SKM-1 (cell line): ENCODE measurements at regions not wholly inside any gene's neighbourhood (a gene's known extent, or its start where the extent isn't known, plus 50 kb on each side); places are given as distances from the start of the nearest gene placed in this dataset.

Experiments used
- DNase-seq: peaks from one replicate; lab custom pipeline; 2025; ENCODE audit not compliant: unreplicated experiment; lab: John Stamatoyannopoulos, UW

- no peak for DNase-seq
Measured at GRCh38 chr11:69393178-69393832, 88.2 kb upstream of the LINC01488 start.

- no peak for DNase-seq
Measured at GRCh38 chr11:69393865-69394233, 87.6 kb upstream of the LINC01488 start.

GRCh38 chr11:69394234-69394868 is 87.1 kb upstream of the LINC01488 start:
- DNase-seq: no peak

- DNase-seq: no peak
Measured at GRCh38 chr11:69394869-69395246, 86.6 kb upstream of the LINC01488 start.

- DNase-seq: no peak
Measured at GRCh38 chr11:69395287-69395686, 86.2 kb upstream of the LINC01488 start.

- no peak for DNase-seq
Measured at GRCh38 chr11:69396051-69396947, 85.2 kb upstream of the LINC01488 start.

GRCh38 chr11:69396948-69397307 is 84.5 kb upstream of the LINC01488 start:
- no peak for DNase-seq

GRCh38 chr11:69397732-69398131 is 83.7 kb upstream of the LINC01488 start:
- no peak for DNase-seq

- peak; percentile 45 for DNase-seq
Measured at GRCh38 chr11:69398529-69399492, 82.7 kb upstream of the LINC01488 start.

GRCh38 chr11:69400140-69400539 is 81.3 kb upstream of the LINC01488 start:
- no peak for DNase-seq

- no peak for DNase-seq
Measured at GRCh38 chr11:69400771-69401590, 80.5 kb upstream of the LINC01488 start.

GRCh38 chr11:69401715-69402114 is 79.7 kb upstream of the LINC01488 start:
- DNase-seq: peak; percentile 40

GRCh38 chr11:69402251-69402887 is 79.1 kb upstream of the LINC01488 start:
- no peak for DNase-seq

GRCh38 chr11:69403556-69404215 is 77.8 kb upstream of the LINC01488 start:
- no peak for DNase-seq

GRCh38 chr11:69406060-69406459 is 75.4 kb upstream of the LINC01488 start:
- no peak for DNase-seq

- DNase-seq: no peak
Measured at GRCh38 chr11:69409812-69410645, 71.4 kb upstream of the LINC01488 start.

GRCh38 chr11:69411257-69411924 is 70.1 kb upstream of the LINC01488 start:
- no peak for DNase-seq
